Inferior parietal cortex (tissue), 1 donor: ENCODE measurements at regions not wholly inside any gene's neighbourhood (a gene's known extent, or its start where the extent isn't known, plus 50 kb on each side); places are given as distances from the start of the nearest gene placed in this dataset.
A peak's percentile ranks its signal among the peaks of the same experiment; 100 is the strongest.

Experiments used
- DNase-seq: peaks from one replicate; pipeline ENCODE4 v3.0.0-alpha.2; 2016; ENCODE audit errors: extremely low spot score

DNA sequence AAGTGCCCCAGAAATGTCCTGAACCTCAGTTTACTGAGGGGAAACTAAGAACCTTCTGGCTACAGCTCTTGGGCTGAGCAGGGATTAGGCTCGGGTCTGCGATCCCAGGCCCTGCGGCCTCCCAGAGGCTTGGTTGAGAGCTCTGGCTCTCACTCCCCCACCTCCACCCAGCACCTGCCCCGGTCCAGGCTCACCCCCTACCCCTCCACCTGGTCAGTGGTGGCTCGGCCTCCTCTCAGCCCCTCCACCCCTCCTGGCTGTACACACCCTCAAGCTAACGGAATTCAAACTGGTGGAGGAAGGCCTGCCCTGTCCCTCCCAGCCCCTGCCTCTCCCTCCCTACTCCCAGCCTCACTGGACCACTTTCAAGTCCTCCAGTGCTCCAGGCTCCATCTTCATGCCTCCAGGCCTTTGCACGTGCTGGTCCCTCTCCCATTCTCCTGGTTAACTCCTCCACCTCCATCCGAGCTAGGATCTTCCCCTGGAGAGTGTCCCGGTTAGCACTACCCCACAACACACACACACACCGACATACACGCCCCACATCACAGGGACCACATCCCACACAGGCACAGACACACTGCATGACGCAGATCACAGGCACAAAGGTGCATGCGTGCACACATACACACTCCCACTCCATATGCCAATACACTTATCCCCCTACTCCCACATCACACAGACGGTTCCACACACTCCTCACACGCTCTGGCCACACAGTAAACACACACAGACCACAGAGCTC lies 130.9 kb downstream of the C9orf50 start:
- DNase-seq, result no peak

- DNase-seq, result no peak
Observed at GRCh38 chr9:129487658-129488483, 133.0 kb downstream of the C9orf50 start.

DNA sequence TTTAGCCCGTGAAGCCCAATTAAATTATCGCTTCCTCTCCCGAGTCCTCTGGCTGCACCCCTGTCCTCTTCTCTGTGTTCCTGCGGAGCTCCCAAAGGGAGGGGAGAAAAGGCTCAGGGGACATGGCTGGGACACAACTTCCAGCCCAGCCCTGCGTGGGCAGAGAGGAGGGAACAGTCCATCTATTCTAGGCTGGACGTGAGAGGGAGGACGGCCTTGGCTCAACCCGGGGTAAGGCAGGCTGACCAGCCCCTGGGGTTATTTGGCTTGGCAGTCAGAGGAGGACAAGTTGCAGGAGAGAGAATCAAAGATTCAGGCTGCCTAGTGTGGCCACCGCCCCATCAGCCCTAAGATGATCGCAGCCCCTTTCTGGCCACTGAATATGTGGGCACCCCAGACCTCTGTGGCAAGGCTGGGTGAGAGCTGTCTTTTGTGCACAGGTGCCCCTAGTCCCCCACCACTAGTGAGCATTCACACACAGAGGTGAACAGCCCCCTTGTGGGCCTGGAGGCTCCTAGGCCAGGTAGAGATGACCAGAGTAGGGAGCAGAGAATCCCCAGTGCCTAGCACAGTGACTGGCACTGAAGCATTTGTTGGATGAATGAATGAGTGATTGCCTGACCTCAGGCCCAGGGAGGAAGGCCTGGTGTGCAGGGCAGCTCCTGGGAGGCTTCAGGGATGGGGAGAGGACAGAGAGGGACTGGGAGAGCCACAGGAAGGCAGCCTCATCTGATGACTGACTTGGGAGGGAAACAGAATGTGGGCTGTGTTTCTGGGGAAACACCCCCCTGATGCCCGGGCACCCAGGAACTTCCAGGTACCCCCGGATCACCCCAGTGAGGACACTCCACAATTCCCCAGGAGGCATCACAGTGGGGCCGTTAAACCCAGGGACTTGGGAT lies 133.9 kb downstream of the C9orf50 start:
- no peak for DNase-seq

- no peak for DNase-seq
Observed at GRCh38 chr9:129485145-129485774, 135.6 kb downstream of the C9orf50 start.

- no peak for DNase-seq
Observed at GRCh38 chr9:129484352-129485000, 136.4 kb downstream of the C9orf50 start.

- DNase-seq, result peak; percentile 67
Observed at GRCh38 chr9:129483415-129484351, 137.2 kb downstream of the C9orf50 start.

GRCh38 chr9:129482521-129483414 lies 138.1 kb downstream of the C9orf50 start:
- peak; percentile 79 for DNase-seq

DNA sequence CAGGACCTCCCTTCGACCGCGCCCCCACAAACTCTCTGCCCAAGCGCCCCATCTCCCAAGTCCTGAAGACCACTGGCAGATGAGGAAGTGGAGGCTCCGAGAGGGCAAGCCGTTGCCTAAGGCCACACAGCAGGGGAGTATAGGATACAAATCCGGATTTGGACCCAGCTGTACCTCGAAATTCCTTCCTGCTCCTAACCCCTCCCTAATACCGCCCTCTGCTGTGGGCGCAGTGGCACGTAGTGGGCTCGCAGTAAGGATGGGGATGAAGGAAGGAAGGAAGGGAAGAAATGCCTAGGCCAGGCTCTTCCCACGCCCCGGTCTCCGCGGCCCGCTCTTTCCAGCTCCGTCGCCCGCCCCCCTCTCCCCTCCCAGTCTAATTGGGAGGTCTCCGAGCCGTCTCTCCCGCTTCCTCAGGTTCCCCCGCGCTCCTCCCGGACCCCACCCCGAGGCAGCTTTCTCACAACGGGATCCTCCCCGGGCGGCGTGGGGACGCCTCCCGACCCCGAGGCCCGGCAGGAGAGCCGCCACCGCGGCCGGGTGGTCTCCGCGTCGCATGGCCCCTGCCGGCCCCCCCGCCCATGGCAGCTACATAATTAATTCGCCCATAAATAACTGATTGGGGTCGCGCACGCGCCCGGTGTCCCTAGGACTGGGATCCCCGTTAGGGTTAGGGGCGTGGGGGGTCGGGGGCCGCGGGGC lies 138.9 kb downstream of the C9orf50 start:
- no peak for DNase-seq

- DNase-seq, result no peak
Observed at GRCh38 chr9:129481424-129481809, 139.5 kb downstream of the C9orf50 start.

- DNase-seq, result no peak
Observed at GRCh38 chr9:129480745-129481144, 140.2 kb downstream of the C9orf50 start.

GRCh38 chr9:129480227-129480626 lies 140.7 kb downstream of the C9orf50 start:
- DNase-seq, result no peak

- DNase-seq, result no peak
Observed at GRCh38 chr9:129479631-129480011, 141.3 kb downstream of the C9orf50 start.

- no peak for DNase-seq
Observed at GRCh38 chr9:129478961-129479630, 141.8 kb downstream of the C9orf50 start.

DNA sequence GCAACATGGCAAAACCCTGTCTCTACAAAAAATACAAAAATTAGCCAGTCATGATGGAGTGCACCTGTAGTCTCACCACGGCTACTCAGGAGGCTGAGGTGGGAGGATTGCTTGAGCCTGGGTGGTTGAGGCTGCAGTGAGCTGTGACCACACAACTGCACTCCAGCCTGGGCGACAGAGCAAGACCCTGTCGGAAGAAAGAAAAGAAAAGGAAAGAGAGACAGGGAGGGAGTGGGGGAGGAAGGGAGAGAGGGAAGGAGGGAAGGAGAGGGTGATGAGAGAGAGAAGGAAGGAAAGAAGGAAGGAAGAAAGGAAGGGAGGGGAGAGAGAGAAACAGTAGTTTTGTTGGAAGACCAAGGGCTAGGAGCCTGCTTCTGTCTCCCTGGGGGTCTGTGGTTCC lies 142.4 kb downstream of the C9orf50 start:
- DNase-seq, result no peak

DNA sequence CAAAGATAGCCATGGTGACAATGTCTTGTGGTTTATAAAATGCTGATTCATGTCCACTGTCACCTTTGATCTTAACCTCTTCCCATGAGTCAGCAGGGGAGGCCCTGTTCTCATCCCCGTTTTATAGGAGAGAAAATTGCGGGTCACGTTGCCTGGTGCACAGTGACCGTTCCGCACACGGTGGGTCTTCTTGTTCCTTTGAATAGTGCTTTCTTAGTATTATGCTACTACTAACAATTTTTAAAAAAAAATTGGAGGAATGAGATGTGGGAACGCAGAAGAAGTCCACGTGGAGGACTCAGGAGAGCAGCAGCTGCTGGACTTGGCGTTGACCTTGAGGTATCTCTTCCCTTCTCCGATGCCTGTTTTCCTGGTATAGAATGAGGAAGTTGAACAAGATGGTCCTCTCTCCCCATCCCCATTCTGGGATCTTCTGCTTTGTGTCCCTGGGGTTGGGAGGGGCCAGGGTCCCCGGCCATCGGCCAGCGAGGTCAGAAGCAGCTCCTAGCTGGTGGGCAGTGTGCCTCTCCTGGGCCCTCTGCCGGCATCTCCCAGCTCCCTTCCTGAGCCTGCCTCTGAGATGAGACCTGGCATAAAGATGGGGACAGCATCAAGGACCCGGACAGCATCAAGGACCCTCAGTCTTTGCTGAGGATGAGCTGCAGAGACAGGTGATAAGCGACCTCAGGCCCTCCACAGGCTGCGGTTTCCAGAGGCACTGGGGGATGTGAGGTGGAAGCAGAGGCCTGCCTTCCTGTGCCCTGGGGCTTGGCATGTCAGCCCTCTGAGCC lies 143.9 kb downstream of the C9orf50 start:
- no peak for DNase-seq

GRCh38 chr9:129474740-129475404 lies 146.0 kb downstream of the C9orf50 start:
- DNase-seq, result no peak
